Gastroesophageal sphincter (tissue), 3 donors: ENCODE measurements at regions not wholly inside any gene's neighbourhood (a gene's known extent, or its start where the extent isn't known, plus 50 kb on each side); places are given as distances from the start of the nearest gene placed in this dataset.

Experiments
- EP300 ChIP-seq: sonication (generic); formaldehyde crosslinking; IDR thresholded peaks from one replicate; pipeline ENCODE4 v1.6.1; 2017; ENCODE audit warnings: antibody characterized with exemption, mild to moderate bottlenecking
- POLR2A ChIP-seq, 2 donors: fragments of 450-650 bp; IDR thresholded peaks; one replicate each; pipeline ENCODE4 v1.6.1; 2017; ENCODE audit warnings: antibody characterized with exemption in 2 of 2, mild to moderate bottlenecking in 2 of 2, moderate library complexity in 1 of 2
- POLR2AphosphoS5 ChIP-seq: sonication (generic); formaldehyde crosslinking; IDR thresholded peaks from one replicate; pipeline ENCODE4 v1.6.1; 2017; ENCODE audit warnings: antibody characterized with exemption
- TF ChIP-seq, protein P1 (sequence below), 4 experiments: fragments of 200-600 bp in 2 of 4; fragments of 450-650 bp in 2 of 4; sonication (generic) in 1 of 4; IDR thresholded peaks; one replicate each; pipeline ENCODE4 v1.5.1; 2017 to 2019; ENCODE audit warnings: antibody characterized with exemption in 4 of 4, mild to moderate bottlenecking in 2 of 4, moderate library complexity in 2 of 4

GRCh38 chr6:51314965-51315364, 496.3 kb downstream of the TFAP2B start:
- TF ChIP-seq POLR2AphosphoS5 = no peak
- TF ChIP-seq, protein P1, sequence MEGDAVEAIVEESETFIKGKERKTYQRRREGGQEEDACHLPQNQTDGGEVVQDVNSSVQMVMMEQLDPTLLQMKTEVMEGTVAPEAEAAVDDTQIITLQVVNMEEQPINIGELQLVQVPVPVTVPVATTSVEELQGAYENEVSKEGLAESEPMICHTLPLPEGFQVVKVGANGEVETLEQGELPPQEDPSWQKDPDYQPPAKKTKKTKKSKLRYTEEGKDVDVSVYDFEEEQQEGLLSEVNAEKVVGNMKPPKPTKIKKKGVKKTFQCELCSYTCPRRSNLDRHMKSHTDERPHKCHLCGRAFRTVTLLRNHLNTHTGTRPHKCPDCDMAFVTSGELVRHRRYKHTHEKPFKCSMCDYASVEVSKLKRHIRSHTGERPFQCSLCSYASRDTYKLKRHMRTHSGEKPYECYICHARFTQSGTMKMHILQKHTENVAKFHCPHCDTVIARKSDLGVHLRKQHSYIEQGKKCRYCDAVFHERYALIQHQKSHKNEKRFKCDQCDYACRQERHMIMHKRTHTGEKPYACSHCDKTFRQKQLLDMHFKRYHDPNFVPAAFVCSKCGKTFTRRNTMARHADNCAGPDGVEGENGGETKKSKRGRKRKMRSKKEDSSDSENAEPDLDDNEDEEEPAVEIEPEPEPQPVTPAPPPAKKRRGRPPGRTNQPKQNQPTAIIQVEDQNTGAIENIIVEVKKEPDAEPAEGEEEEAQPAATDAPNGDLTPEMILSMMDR (IDR thresholded peaks at IDR 0.05) = no peak
- no peak for TF ChIP-seq EP300
- TF ChIP-seq POLR2A (IDR thresholded peaks at IDR 0.05) = no peak
